Lung microvascular endothelial cell (primary cell): ENCODE measurements at regions not wholly inside any gene's neighbourhood (a gene's known extent, or its start where the extent isn't known, plus 50 kb on each side); places are given as distances from the start of the nearest gene placed in this dataset.

Experiments used
- DNase-seq, 2 donors: peaks; one replicate each; pipeline versions ENCODE4 v3.0.0 to v3.0.0-alpha.2; 2010; ENCODE audit warnings: low read depth in 2 of 2

GRCh38 chr10:105986912-105987635 lies 1177.4 kb downstream of the SORCS1 start:
- DNase-seq = no peak

DNA sequence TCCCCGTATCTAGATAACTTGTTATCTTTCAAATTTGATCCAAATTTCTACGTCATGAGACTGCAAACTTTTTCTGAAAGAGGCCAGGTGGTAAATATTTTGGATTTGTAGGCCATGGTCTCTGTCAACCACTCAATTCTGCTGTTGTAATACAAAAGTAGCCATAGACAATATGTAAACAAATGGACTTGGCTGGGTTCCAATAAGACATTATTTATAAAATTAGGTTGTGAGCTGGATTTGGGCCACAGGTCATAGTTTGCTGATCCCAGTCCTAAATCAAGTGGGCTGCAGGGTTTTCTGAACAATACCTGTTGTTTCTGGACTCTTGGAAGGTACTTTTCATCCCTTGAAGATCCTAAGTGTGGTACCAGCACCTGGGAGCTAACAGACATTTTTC lies 1178.0 kb downstream of the SORCS1 start:
- no peak for DNase-seq

DNA sequence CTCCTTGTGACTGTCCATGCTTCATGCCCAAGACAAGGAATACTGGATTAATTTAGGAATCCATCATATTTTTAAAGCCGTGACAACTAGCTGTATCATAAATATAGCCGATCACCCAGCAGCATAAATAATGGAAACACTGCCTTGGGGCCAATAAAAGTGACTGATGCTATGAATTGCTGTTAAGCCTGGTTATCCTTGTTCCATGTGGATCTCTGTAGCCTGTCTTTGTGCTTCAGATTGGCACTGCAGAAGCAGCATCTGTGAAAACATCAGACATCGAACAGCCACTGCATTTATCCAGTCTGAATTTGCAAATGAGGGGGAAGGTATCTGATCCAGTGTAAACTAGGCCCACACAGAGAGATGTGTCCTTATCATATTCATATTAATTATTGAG lies 1181.8 kb downstream of the SORCS1 start:
- no peak for DNase-seq

- no peak for DNase-seq
Measured at GRCh38 chr10:105981679-105982078, 1182.8 kb downstream of the SORCS1 start.

- DNase-seq = no peak
Measured at GRCh38 chr10:105974803-105975456, 1189.6 kb downstream of the SORCS1 start.

DNA sequence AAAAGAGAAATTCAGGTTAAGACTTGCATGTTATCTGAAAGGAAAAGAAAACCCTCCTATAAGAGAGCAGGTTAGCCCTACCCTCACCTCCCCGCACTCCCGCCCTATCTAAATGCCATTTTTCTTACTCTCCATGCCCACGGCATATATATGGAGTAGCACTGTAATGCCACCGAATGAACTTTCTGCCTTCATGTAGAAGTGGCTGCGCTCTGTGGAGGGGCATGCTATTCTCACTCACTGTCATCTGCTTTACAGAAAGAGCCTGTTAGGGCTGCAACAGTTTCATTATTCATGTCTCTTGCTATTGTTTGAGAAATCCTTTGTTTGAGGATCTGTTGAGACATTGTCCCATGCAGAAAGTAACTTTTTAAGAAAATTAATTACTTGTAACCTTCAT lies 1190.6 kb downstream of the SORCS1 start:
- DNase-seq = no peak

DNA sequence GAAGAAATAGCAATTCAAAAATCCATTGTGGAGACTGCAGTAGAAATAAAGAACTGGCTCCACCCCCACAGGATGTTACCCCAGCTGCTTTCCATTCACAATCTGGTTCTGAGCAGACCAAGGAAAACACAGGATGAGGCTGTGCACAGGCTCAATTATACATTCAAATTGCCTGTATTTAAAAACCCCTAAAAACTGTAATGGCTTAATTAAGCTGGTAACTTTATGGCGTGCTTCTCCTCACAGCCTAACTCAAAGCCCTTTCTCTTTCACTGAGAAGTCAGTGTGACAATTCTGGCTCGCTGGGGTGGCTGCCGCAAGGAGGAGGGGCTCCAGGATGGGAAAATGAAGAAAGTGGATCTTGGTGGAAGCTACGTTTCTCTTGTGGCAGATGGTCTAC lies 1191.1 kb downstream of the SORCS1 start:
- no peak for DNase-seq

- DNase-seq = no peak
Measured at GRCh38 chr10:105971460-105971859, 1193.0 kb downstream of the SORCS1 start.

DNA sequence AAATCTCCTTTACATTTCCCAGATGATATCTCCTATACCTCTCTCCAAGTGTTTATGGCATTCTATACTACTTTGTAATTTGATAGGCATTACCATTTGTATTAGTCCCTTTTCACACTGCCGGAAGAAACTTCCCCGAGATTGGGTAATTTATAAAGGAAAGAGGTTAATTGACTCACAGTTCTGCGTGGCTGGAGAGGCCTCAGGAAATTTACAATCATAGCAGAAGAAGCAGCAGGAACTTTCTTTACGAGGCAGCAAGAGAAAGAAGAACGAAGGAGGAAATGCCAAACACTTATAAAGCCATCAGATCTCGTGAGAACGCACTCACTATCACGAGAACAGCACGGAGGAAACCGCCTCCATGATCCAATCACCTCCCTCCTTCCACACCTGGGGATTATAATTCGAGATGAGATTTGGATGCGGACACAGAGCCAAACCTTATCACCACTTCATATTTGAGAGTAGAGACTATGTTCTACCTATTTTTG lies 1194.6 kb downstream of the SORCS1 start:
- no peak for DNase-seq

GRCh38 chr10:105968666-105969065 lies 1195.8 kb downstream of the SORCS1 start:
- DNase-seq = no peak

GRCh38 chr10:105967256-105967655 lies 1197.2 kb downstream of the SORCS1 start:
- DNase-seq = no peak

- DNase-seq = no peak
Measured at GRCh38 chr10:105965141-105965540, 1199.4 kb downstream of the SORCS1 start.

- DNase-seq = no peak
Measured at GRCh38 chr10:105964009-105964408, 1200.5 kb downstream of the SORCS1 start.

GRCh38 chr10:105963334-105963884 lies 1201.1 kb downstream of the SORCS1 start:
- DNase-seq = no peak

DNA sequence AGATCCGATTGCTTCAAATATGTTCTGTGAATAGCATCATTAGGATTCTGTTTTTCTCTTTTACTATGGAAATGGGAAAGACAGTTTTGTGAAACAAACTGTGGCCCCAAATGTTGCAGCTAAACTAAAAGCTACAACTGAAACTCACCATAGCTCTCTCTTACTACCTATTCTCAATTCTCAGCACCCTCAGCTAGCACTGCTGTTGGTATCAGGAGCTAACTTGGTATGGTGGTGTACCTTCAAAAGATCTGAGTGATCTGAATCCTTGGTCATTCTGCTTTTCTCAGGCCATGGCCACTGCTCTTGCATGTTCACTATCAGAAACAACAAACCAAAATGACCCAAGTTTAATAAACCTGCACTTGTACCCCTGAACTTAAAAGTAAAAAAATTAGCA lies 1208.0 kb downstream of the SORCS1 start:
- no peak for DNase-seq

GRCh38 chr10:105953861-105954260 lies 1210.6 kb downstream of the SORCS1 start:
- no peak for DNase-seq

DNA sequence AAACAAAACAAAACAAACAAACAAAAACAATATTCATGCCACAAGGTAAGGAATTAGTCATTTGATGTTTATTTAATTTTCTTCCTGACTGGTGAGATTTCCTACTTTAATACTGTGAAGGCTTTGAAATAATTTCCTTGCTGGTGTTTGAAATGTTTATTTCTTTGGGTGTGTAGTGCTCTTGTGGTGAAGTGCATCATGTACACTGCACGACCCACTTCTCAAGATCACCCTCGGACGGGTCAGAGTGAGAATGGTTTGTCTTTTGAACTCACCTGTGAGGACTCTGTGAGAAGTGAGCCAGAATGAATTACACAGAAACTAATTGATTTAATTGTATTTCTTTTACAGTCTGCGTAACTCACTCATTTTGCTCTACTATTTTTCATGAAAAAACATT lies 1211.5 kb downstream of the SORCS1 start:
- DNase-seq = no peak

GRCh38 chr10:105952153-105952552 lies 1212.4 kb downstream of the SORCS1 start:
- DNase-seq = no peak

- peak; percentile 23 to 38 for DNase-seq
Measured at GRCh38 chr10:105950410-105950809, 1214.1 kb downstream of the SORCS1 start.

GRCh38 chr10:105949721-105950120 lies 1214.8 kb downstream of the SORCS1 start:
- DNase-seq = no peak

DNA sequence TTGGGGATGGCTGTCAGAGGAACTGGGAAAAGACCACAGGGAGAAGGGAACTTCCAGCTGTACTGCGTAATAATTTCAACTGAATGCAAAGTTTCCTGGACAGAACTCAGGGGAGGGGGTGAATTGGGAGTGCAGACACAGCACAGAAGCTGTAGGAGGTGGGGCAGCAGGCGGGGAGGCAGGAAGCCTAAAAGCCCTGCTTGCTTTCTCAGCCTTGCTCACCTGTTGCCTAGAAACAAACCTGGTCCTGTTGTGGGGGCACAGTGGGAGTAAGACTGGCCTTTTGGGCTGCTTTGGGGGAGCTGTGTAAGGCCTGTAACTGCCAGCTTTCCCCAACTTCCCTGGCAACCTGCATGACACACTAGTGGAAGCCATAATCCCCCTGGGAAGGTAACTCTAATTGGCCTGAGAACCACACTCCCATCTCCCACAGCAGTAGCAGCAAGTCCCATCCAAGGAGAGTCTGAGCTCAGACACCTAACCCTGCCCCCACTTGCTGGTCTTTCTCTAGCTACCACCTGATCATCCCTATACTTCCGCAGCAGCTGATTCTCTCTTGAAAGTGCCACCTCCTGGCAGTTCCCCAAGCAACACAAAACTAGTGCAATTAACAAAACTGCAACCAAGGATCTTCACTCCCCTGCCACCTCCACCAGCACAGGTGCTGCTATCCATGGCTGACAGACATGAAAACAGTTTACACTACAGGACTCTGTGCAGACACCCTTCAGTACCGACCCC lies 1239.3 kb downstream of the SORCS1 start:
- DNase-seq = no peak

DNA sequence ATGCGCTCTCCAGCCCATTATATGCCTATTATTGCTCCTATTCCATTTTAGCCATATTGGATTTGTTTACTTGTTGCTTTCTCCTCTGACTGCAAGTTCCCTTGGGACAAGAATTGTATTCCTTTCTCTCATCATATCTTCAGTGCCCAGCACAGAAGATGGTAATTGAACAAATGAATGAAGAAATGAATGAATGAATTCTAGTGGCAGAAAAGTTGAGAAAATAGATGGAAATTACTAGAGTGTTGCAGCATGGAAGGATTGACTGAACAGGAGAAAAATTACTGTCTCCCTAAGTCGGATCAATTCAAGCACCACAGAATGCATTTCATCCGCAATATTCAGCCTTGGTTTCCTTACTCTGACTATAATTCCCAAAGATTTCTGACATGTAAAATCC lies 1243.2 kb downstream of the SORCS1 start:
- DNase-seq = no peak
